Astrocyte of the spinal cord (primary cell): ENCODE measurements at regions not wholly inside any gene's neighbourhood (a gene's known extent, or its start where the extent isn't known, plus 50 kb on each side); places are given as distances from the start of the nearest gene placed in this dataset.
A peak's percentile ranks its signal among the peaks of the same experiment; 100 is the strongest.
"Not testable (repeated sequence)": the region's sequence is repeated elsewhere in the genome, so short reads cannot be mapped to it uniquely, and the experiment has no call there.

Source experiments
- DNase-seq: peaks from one replicate; pipeline ENCODE4 v3.0.0; 2011; ENCODE audit warnings: low read depth, low spot score
- H3K4me3 ChIP-seq: 2 replicates; pipeline ENCODE4 v1.5.1; 2011; ENCODE audit warnings: low read depth, mild to moderate bottlenecking, low read length, moderate library complexity
- in situ Hi-C: cut with HindIII; loops from 2 replicates; pipeline ENCODE4 v1.10.0; 2017; ENCODE audit warnings: low sequenced_read_pairs
- TF ChIP-seq, protein P1 (sequence below): IDR thresholded peaks from 2 replicates; pipeline ENCODE4 v1.5.1; 2012; ENCODE audit warnings: low read depth, mild to moderate bottlenecking, low read length, inconsistent platforms

DNA sequence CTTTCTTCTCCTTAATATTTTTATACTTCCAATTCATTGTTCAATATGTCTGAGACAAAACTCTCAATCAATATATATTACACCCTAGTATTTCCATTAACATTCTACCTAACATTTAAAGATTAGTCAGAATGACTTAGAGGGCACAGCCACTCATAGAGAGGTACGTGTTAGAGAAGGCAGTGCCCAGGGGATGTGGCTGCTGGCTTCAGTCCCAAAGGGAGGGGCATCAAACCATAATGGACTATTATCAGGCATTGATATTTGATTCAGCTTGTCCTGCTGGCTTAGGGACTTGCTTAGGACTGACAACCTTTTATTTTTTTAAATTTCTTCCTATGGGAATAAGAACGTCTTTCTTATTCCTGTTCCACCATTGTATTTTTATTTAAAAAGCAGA lies 1392.0 kb upstream of the ATXN8OS start:
- in situ Hi-C loops = no loop called here

DNA sequence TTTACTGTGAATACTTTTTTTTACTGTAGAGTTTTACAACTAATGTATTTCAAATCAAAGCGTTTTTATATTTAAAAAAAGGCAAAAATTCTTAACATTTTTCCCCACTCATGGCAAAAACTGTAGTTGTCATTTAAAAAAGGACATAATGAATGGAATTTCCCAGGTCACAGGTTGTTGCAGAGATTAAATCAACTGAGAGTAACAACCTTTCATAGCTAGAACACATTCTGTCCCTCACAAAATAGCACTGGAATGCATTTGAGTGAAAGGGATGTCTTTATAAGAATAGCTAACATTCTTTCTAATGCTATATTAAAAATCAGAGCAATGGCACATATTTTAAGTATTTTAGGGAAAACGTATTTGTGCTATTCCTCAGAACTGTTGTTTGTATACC lies 1393.3 kb upstream of the ATXN8OS start:
- H3K4me3 ChIP-seq = no peak overlapping the region
- in situ Hi-C loops = no loop called here
- TF ChIP-seq, protein P1, sequence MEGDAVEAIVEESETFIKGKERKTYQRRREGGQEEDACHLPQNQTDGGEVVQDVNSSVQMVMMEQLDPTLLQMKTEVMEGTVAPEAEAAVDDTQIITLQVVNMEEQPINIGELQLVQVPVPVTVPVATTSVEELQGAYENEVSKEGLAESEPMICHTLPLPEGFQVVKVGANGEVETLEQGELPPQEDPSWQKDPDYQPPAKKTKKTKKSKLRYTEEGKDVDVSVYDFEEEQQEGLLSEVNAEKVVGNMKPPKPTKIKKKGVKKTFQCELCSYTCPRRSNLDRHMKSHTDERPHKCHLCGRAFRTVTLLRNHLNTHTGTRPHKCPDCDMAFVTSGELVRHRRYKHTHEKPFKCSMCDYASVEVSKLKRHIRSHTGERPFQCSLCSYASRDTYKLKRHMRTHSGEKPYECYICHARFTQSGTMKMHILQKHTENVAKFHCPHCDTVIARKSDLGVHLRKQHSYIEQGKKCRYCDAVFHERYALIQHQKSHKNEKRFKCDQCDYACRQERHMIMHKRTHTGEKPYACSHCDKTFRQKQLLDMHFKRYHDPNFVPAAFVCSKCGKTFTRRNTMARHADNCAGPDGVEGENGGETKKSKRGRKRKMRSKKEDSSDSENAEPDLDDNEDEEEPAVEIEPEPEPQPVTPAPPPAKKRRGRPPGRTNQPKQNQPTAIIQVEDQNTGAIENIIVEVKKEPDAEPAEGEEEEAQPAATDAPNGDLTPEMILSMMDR = no peak
- no peak for DNase-seq

More for the DNA sequence above, 1392.0 kb upstream of the ATXN8OS start:
- no peak overlapping the region for H3K4me3 ChIP-seq
- TF ChIP-seq, protein P1 = no peak
- DNase-seq = no peak

DNA sequence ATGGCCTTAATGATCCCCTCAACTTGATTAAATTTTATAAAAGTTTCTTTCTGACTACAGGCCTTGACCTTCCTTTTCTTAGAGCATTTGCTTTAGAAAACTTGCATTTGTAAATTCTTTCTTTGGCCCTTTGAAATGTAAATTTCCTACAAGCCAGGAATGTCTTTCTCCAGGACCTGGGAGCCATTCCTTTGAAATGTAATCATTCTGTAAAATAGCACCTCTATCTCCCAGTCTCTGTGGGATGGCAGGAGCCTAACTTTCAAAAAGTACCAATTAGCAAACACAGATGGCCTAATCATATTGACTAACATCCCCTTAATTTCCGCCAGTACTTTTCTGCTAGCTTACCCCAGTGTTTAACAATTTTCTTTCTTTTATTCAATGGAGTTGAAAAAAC lies 1394.2 kb upstream of the ATXN8OS start:
- in situ Hi-C loops = no loop called here
- no peak for DNase-seq
- TF ChIP-seq, protein P1 = no peak
- H3K4me3 ChIP-seq = no peak overlapping the region

DNA sequence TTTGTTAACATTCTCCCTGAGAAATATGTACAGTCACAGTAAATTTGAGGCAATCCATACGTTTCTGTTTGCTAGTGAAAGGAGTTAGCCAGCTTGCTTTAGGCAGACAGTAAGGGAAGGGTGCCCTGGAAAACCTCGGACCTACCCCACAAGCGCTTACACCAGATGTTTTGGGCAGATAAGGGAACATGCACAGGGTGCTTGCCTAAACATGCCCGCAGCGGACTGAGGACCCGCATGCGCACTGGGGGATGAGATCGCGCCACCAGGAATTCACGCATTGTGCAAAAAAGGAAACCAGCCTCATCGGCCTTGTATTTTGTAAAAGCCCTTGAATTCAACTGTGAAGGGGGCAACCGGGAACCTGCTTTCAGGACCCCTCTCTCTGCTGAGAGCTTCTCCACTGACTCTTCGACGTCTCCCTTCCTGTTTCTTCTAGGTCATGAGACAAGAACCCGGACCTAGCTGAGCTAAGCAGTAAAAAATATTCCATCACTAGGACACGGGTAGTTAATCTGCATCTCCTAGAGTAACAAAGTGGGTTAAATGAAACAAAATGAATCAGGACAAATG lies 1399.2 kb upstream of the ATXN8OS start:
- H3K4me3 ChIP-seq = no peak overlapping the region
- DNase-seq = no peak
- in situ Hi-C loops = no loop called here
- TF ChIP-seq, protein P1 = no peak

DNA sequence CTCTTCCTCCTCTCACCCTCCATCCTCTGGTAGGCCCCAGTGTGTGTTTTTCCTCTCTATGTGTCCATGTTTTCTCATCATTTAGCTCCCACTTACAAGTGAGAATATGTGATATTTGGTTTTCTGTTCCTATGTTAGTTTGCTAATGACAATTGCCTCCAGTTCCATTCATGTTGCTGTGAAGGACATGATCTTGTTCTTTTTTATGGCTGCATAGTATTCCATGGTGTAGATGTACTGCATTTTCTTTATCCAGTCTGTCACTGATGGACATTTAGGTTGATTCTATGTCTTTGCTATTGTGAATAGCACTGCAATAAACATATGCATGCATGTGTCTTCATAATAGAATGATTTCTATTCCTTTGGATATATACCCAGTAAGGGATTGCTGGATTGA lies 1401.6 kb upstream of the ATXN8OS start:
- in situ Hi-C loops, H3K4me3 ChIP-seq, DNase-seq: not testable (repeated sequence)

DNA sequence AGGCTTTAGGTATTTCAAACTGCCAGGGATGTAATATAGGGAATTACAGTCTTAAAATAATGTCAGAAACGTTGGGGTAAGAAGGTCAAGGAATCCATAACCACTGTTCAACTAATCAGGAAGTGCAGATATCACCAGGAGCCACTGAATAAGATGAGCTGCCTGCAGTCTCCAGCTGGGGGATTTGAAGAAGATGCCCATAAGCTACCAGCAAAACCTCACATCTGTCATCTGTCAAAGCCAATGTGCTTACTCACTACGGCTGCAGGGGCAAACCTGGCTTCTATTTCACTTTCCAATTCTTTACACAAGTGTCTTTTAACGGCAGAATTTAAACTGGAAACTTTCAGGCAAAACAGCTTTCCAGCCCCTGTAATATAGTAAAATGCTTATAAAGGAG lies 1410.1 kb upstream of the ATXN8OS start:
- no peak overlapping the region for H3K4me3 ChIP-seq
- DNase-seq = peak; percentile 23
- in situ Hi-C loops = no loop called here
- TF ChIP-seq, protein P1 = no peak

DNA sequence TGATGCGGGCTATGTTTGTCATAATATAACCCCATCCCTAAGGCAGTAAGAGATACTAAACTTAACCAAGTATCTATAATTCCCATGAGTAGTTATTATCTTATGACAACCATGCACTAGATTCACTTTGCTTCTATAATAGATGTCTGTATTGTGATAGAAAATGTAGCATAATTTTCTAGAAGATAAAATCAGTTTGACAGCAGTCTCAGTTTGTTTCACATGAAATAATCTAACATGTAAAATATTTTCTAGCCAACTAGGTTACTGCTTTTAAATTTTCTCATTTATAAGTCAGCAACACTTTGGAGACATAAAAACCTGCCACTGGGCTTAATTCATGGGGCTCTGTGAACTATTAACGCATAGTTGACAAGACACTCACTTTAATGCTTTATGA lies 1410.7 kb upstream of the ATXN8OS start:
- no peak overlapping the region for H3K4me3 ChIP-seq
- TF ChIP-seq, protein P1 = no peak
- DNase-seq = no peak
- in situ Hi-C loops = no loop called here
